Astrocyte of the cerebellum (primary cell): ENCODE measurements at regions not wholly inside any gene's neighbourhood (a gene's known extent, or its start where the extent isn't known, plus 50 kb on each side); places are given as distances from the start of the nearest gene placed in this dataset.

ENCODE experiments used
- DNase-seq: peaks from one replicate; pipeline ENCODE4 v3.0.0-alpha.2; 2011; ENCODE audit warnings: low read depth
- H3K4me3 ChIP-seq: 2 replicates; pipeline ENCODE4 v1.5.1; 2011; ENCODE audit warnings: mild to moderate bottlenecking, low read depth, low read length, moderate library complexity
- CTCF ChIP-seq: IDR thresholded peaks from 2 replicates; pipeline ENCODE4 v1.5.1; 2012; ENCODE audit warnings: low read length, low read depth, moderate library complexity, mild to moderate bottlenecking; ENCODE audit errors: missing control alignments
- in situ Hi-C: cut with HindIII; loops from 2 replicates; pipeline ENCODE4 v1.10.0; 2017; ENCODE audit warnings: low sequenced_read_pairs

- peak; percentile 25 for TF ChIP-seq CTCF
- no peak for DNase-seq
- in situ Hi-C loops = no loop called here
- no peak overlapping the region for H3K4me3 ChIP-seq
Measured at GRCh38 chr6:167501831-167502385, 177.0 kb downstream of the TTLL2 start.

GRCh38 chr6:167502471-167502870 is 177.6 kb downstream of the TTLL2 start:
- DNase-seq = no peak
- no peak overlapping the region for H3K4me3 ChIP-seq
- in situ Hi-C loops = no loop called here
- TF ChIP-seq CTCF = no peak

GRCh38 chr6:167504385-167504961 is 179.6 kb downstream of the TTLL2 start:
- no peak for TF ChIP-seq CTCF
- no peak overlapping the region for H3K4me3 ChIP-seq
- DNase-seq = no peak
- in situ Hi-C loops = no loop called here

- H3K4me3 ChIP-seq = no peak overlapping the region
- TF ChIP-seq CTCF = no peak
- in situ Hi-C loops = no loop called here
- no peak for DNase-seq
Measured at GRCh38 chr6:167505199-167505598, 180.3 kb downstream of the TTLL2 start.

GRCh38 chr6:167505782-167506181 is 180.9 kb downstream of the TTLL2 start:
- in situ Hi-C loops = no loop called here
- DNase-seq = no peak
- H3K4me3 ChIP-seq = no peak overlapping the region
- no peak for TF ChIP-seq CTCF

DNA sequence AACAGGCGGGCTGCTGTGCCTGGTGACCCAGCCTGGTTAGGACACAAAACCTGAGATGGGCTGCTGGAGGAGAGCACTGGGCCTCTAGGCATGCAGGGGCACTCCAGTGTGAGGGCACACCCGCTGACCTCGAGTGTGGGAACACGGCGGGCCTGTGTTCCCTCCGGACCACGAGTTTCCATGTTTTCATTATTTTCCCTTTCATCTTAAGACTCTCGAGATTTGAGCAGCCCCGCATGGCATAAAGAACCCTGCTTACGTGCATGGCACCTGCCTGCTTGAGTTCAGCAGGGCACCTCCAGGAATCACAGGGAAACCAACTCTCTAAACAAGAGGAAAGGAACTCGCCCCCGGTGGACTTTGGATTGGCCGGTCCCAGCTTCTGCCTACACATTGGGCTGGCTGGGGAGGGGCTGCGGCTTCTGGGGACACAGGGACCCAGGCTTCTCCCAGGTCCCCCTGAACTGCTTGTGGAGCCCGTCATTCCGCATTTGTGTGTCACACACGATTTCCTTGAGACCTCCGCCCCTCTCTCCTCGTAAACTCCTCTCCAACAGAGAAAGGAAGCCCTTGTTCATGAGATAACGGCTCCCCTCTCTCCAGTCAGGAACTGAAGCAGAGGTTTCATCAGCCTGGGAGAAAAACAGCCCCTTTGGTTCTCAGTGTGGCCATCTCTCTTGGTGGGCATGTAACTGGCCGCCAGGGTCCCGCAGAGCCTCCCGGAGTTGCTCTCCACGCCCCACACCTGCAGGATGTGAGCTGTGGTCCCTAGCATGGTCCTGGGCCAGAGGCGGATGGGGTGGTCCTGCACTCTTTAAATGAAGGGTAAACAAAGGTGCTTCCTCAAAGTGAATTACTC is 181.8 kb downstream of the TTLL2 start:
- TF ChIP-seq CTCF = no peak
- H3K4me3 ChIP-seq = no peak overlapping the region
- in situ Hi-C loops = no loop called here
- no peak for DNase-seq
